ENCODE measurements at regions not wholly inside any gene's neighbourhood (a gene's known extent, or its start where the extent isn't known, plus 50 kb on each side); places are given as distances from the start of the nearest gene placed in this dataset.

DNA sequence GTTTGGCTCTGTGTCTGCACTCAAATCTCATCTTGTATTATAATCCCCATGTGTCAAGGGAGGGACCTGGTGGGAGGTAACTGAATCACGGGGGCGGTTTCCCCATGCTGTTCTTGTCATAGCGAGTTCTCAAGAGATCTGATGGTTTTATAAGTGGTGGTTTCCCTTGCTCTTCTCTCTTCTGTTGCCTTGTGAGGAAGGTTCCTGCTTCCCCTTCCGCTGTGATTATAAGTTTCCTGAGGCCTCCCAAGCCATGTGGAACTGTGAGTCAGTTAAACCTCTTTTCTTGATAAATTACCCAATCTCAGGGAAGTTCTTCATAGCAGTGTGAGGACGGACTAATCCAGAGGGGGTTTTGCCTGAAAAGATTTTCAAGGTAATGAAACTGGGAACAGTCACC, 245.4 kb downstream of the GALR1 start:
- H3K4me3 ChIP-seq (ENCODE audit: low read depth, poor library complexity, severe bottlenecking): no peak overlapping the region
- DNase-seq (ENCODE audit: low spot score in 2 of 2): no peak
- TF ChIP-seq, protein P1, sequence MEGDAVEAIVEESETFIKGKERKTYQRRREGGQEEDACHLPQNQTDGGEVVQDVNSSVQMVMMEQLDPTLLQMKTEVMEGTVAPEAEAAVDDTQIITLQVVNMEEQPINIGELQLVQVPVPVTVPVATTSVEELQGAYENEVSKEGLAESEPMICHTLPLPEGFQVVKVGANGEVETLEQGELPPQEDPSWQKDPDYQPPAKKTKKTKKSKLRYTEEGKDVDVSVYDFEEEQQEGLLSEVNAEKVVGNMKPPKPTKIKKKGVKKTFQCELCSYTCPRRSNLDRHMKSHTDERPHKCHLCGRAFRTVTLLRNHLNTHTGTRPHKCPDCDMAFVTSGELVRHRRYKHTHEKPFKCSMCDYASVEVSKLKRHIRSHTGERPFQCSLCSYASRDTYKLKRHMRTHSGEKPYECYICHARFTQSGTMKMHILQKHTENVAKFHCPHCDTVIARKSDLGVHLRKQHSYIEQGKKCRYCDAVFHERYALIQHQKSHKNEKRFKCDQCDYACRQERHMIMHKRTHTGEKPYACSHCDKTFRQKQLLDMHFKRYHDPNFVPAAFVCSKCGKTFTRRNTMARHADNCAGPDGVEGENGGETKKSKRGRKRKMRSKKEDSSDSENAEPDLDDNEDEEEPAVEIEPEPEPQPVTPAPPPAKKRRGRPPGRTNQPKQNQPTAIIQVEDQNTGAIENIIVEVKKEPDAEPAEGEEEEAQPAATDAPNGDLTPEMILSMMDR (IDR thresholded peaks at IDR 0.05): no peak
- TF ChIP-seq POLR2A (IDR thresholded peaks at IDR 0.05): no peak
- 56 to 64% methylated on average over 5 of the region's 5 CpGs for WGBS, 2 donors
- intact Hi-C loops (cut with DNase I; ENCODE audit: low total_unique reads): no loop called here

DNA sequence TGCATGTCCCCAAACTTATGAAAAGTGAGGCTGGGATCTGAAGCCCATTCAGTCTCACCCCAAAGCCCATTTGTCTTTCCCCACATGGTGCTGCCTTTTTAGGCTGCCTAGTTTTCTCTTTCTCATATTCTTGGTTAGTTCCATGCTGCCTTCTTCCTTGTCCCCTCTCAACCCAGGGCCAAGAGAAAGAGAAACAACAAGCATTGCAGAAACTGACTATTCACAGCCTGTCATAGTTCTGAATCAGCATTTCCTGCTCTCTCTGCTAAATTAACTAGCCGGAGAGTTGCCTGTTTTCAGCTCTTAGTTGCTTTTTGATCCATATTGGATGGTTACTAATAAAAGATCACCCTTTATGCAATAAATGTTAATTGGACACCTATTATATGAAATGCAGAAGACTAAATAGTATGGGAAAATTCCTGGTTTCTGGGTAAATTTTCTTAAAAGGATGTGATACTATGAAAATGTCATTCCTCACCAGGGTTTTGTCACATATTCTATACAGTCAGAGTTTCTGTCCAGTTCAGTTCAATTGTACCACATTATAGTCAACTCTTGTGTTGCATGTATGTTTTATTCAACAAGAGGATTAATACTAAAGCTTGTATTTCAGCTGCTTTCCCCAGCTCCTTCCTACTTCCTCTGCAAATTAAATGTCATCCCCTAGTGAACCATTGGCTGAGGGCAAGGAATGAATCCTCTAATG, 246.5 kb downstream of the GALR1 start:
- no peak for DNase-seq (ENCODE audit: low spot score in 2 of 2)
- no peak for TF ChIP-seq POLR2A (IDR thresholded peaks at IDR 0.05)
- TF ChIP-seq, protein P1 (IDR thresholded peaks at IDR 0.05): no peak
- WGBS, 2 donors: 47 to 48% methylated on average over 1 of the region's 1 CpG
- H3K4me3 ChIP-seq (ENCODE audit: low read depth, poor library complexity, severe bottlenecking): no peak overlapping the region
- intact Hi-C loops (cut with DNase I; ENCODE audit: low total_unique reads): no loop called here

DNA sequence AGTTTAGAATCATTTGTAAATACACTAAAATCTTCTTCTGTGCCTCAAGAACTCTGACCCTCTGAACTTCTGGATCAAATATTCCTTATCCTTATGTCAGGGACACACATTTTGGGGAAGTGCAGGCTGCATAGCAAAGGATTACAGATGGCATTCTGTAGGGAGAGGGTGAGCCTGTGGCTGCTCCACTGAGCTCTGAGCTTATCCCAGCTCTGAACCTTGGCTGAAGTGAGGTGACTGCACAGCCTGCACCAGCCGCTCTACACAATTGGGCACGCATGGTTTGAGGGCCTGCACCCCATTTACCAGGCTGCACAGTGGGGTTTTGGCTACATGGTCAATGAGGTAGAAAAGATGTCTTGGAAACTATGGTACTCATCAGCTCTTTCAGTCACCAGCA, 251.6 kb downstream of the GALR1 start:
- WGBS, 2 donors: 61 to 64% methylated on average over 2 of the region's 2 CpGs
- intact Hi-C loops (cut with DNase I; ENCODE audit: low total_unique reads): no loop called here
- DNase-seq (ENCODE audit: low spot score in 2 of 2): no peak
- TF ChIP-seq POLR2A (IDR thresholded peaks at IDR 0.05): no peak
- TF ChIP-seq, protein P1 (IDR thresholded peaks at IDR 0.05): no peak
- H3K4me3 ChIP-seq (ENCODE audit: low read depth, poor library complexity, severe bottlenecking): no peak overlapping the region

- TF ChIP-seq, protein P1 (IDR thresholded peaks at IDR 0.05): no peak
- TF ChIP-seq POLR2A (IDR thresholded peaks at IDR 0.05): no peak
- 85 to 93% methylated on average over 1 of the region's 1 CpG for WGBS, 2 donors
- intact Hi-C loops (cut with DNase I; ENCODE audit: low total_unique reads): no loop called here
- H3K4me3 ChIP-seq (ENCODE audit: low read depth, poor library complexity, severe bottlenecking): no peak overlapping the region
- DNase-seq (ENCODE audit: low spot score in 2 of 2): no peak
Observed at GRCh38 chr18:77505499-77505898, 255.9 kb downstream of the GALR1 start.

GRCh38 chr18:77512152-77512551, 262.5 kb downstream of the GALR1 start:
- intact Hi-C loops (cut with DNase I; ENCODE audit: low total_unique reads): no loop called here
- H3K4me3 ChIP-seq (ENCODE audit: low read depth, poor library complexity, severe bottlenecking): no peak overlapping the region
- WGBS, 2 donors: 78 to 84% methylated on average over 5 of the region's 5 CpGs
- TF ChIP-seq, protein P1 (IDR thresholded peaks at IDR 0.05): no peak
- no peak for TF ChIP-seq POLR2A (IDR thresholded peaks at IDR 0.05)
- no peak for DNase-seq (ENCODE audit: low spot score in 2 of 2)

GRCh38 chr18:77517901-77518300, 268.3 kb downstream of the GALR1 start:
- TF ChIP-seq, protein P1 (IDR thresholded peaks at IDR 0.05): no peak
- no peak for TF ChIP-seq POLR2A (IDR thresholded peaks at IDR 0.05)
- no peak overlapping the region for H3K4me3 ChIP-seq (ENCODE audit: low read depth, poor library complexity, severe bottlenecking)
- 93 to 95% methylated on average over 21 to 24 of the region's 25 CpGs for WGBS, 2 donors
- no peak for DNase-seq (ENCODE audit: low spot score in 2 of 2)
- intact Hi-C loops (cut with DNase I; ENCODE audit: low total_unique reads): no loop called here
